ENCODE measurements at regions not wholly inside any gene's neighbourhood (a gene's known extent, or its start where the extent isn't known, plus 50 kb on each side); places are given as distances from the start of the nearest gene placed in this dataset.
"Not testable (repeated sequence)": the region's sequence is repeated elsewhere in the genome, so short reads cannot be mapped to it uniquely, and the experiment has no call there.

- in situ Hi-C loops (cut with HindIII; ENCODE audit: extremely low pct_ligation_motif_present, low pct_unique_long_range_greater_than_20kb); CTCF ChIA-PET (ENCODE audit: low intra/inter-chr PET ratio, low total read pairs); BruUV-seq (replicated peaks); H4K20me1 ChIP-seq (ENCODE audit: insufficient read depth, low read length); POLR2A ChIA-PET; H3K27ac ChIP-seq (ENCODE audit: extremely low read length, insufficient read depth, low read length); FAIRE-seq; H3K79me2 ChIP-seq (ENCODE audit: insufficient read depth, low read length); ATAC-seq; H3K27me3 ChIP-seq (ENCODE audit: control insufficient read depth in 1 of 2, insufficient read depth in 2 of 2, low read length in 2 of 2); H3K9ac ChIP-seq (ENCODE audit: insufficient read depth, low read depth, low read length); H2AFZ ChIP-seq (ENCODE audit: low read length); intact Hi-C loops (cut with micrococcal nuclease; ENCODE audit: unreplicated experiment); H3K4me1 ChIP-seq (ENCODE audit: insufficient read depth, low read length); DNase-seq (ENCODE audit: low spot score); H3K36me3 ChIP-seq (replicated peaks in 1 of 2; ENCODE audit: control insufficient read depth in 1 of 2, insufficient read depth in 2 of 2, low read length in 2 of 2); H3K9me3 ChIP-seq (ENCODE audit: low read length); H3K4me2 ChIP-seq (ENCODE audit: low read depth, low read length); H3K4me3 ChIP-seq (replicated peaks in 1 of 3; ENCODE audit: insufficient read depth in 1 of 3, low read depth in 2 of 3, low read length in 3 of 3): not testable (repeated sequence)
- TF ChIP-seq MNT (IDR thresholded peaks at IDR 0.05): peak; percentile 94
- WGBS (ENCODE audit: low lambda C conversion rate): 23% methylated on average over 2 of the region's 2 CpGs
These were observed 214.6 kb downstream of the BLID start for GRCh38 chr11:121901417-121901816.

DNA sequence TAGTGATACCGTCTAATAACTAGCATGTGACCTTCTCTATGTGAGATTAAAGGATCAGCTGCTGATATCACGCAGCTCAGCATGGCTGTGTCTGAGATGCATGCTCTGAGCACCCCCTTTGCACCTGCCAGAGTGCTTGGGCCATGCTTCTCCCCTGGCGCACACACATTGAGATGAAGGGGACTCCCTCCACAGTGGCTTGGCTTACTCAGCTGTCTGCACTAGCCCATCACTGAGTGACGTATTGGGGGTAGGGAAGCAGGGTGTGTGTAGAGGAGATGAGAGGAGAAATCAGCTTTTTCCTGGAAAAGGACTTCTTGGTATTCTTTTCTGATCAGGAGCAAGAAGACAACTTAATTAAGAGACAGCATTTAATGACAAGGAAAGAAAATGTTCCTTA lies 216.5 kb downstream of the BLID start:
- no peaks in the 10 kb centered on the region for H3K79me2 ChIP-seq (ENCODE audit: insufficient read depth, low read length)
- ChIA-PET POLR2A (no interaction called here), CTCF (ENCODE audit: low intra/inter-chr PET ratio, low total read pairs) (no interaction called here)
- in situ Hi-C loops (cut with HindIII; ENCODE audit: extremely low pct_ligation_motif_present, low pct_unique_long_range_greater_than_20kb) (no loop called here), intact Hi-C loops (cut with micrococcal nuclease; ENCODE audit: unreplicated experiment) (no loop called here)
- FAIRE-seq (no peak), ATAC-seq (no peak), DNase-seq (ENCODE audit: low spot score) (no peak)
- H3K27me3 ChIP-seq (ENCODE audit: control insufficient read depth in 1 of 2, insufficient read depth in 2 of 2, low read length in 2 of 2): peaks cover 1 to 7% of the 10 kb centered on the region in 2 experiments; a peak in 2 of 5 replicates
- no peaks in the 10 kb centered on the region for H3K9me3 ChIP-seq (ENCODE audit: low read length)
- no TSS peak for BruUV-seq (replicated peaks)
- H3K36me3 ChIP-seq (replicated peaks in 1 of 2; ENCODE audit: control insufficient read depth in 1 of 2, insufficient read depth in 2 of 2, low read length in 2 of 2): no peaks in the 10 kb centered on the region
- no peak overlapping the region for H3K4me3 ChIP-seq (replicated peaks in 1 of 3; ENCODE audit: insufficient read depth in 1 of 3, low read depth in 2 of 3, low read length in 3 of 3)
- H4K20me1 ChIP-seq (ENCODE audit: insufficient read depth, low read length): no peaks in the 10 kb centered on the region
- TF ChIP-seq CREB1 (IDR thresholded peaks at IDR 0.05) (0 out of 2 replicates have a peak, but pooled peaks have one; percentile 10), CREB1 (CRISPR knock-in tag; IDR thresholded peaks at IDR 0.05) (no peak), E2F2 (CRISPR knock-in tag; IDR thresholded peaks at IDR 0.05; ENCODE audit: borderline replicate concordance) (no peak), IKZF5 (CRISPR knock-in tag; IDR thresholded peaks at IDR 0.05) (no peak), NFE2 (CRISPR knock-in tag; IDR thresholded peaks at IDR 0.05) (no peak), ZNF883 (CRISPR knock-in tag; IDR thresholded peaks at IDR 0.05; ENCODE audit: not compliant biosample characterization) (no peak)
- 35% methylated on average over 4 of the region's 4 CpGs for WGBS (ENCODE audit: low lambda C conversion rate)
- H2AFZ ChIP-seq (ENCODE audit: low read length): no peak overlapping the region
- H3K27ac ChIP-seq (ENCODE audit: extremely low read length, insufficient read depth, low read length): no peak overlapping the region
- no peaks in the 10 kb centered on the region for H3K4me1 ChIP-seq (ENCODE audit: insufficient read depth, low read length)
- H3K4me2 ChIP-seq (ENCODE audit: low read depth, low read length): no peak overlapping the region
- H3K9ac ChIP-seq (ENCODE audit: insufficient read depth, low read depth, low read length): no peak overlapping the region

Measured in HepG2 (cell line).